ENCODE measurements at regions not wholly inside any gene's neighbourhood (a gene's known extent, or its start where the extent isn't known, plus 50 kb on each side); places are given as distances from the start of the nearest gene placed in this dataset.
"Not testable (repeated sequence)": the region's sequence is repeated elsewhere in the genome, so short reads cannot be mapped to it uniquely, and the experiment has no call there.

GRCh38 chr9:22175972-22176545 lies 167.0 kb upstream of the CDKN2B start:
- Histone ChIP-seq H3K14ac (ENCODE audit: low read length in 2 of 2) (no peak overlapping the region), H3K4me3 (ENCODE audit: insufficient read depth in 1 of 2, low read depth in 1 of 2, low read length in 2 of 2) (no peak overlapping the region), H3K4ac (ENCODE audit: low read depth in 1 of 2, low read length in 2 of 2) (no peak overlapping the region), H3K36me3 (ENCODE audit: control insufficient read depth in 1 of 2, insufficient read depth in 2 of 2, low read depth in 1 of 2, low read length in 2 of 2) (no peaks in the 10 kb centered on the region), H2BK12ac (ENCODE audit: low read length in 2 of 2) (no peak overlapping the region), H2AFZ (ENCODE audit: low read depth, low read length) (no peak overlapping the region), H2AK5ac (ENCODE audit: low read length, severe bottlenecking) (no peak overlapping the region), H2BK15ac (ENCODE audit: low read depth, poor library complexity, severe bottlenecking) (no peak overlapping the region), H2BK120ac (ENCODE audit: low read depth, low read length) (no peak overlapping the region), H3K9ac (ENCODE audit: low read length) (no peak overlapping the region), H3K9me3 (ENCODE audit: control insufficient read depth, low read length) (peaks cover 2% of the 10 kb centered on the region), H3K23ac (ENCODE audit: low read length in 2 of 2) (no peak overlapping the region), H4K91ac (ENCODE audit: low read length) (no peak overlapping the region), H3K27me3 (ENCODE audit: control insufficient read depth in 1 of 2, insufficient read depth in 1 of 2, low read length in 2 of 2) (no peaks in the 10 kb centered on the region), H4K8ac (ENCODE audit: low read length) (no peak overlapping the region), H3K18ac (ENCODE audit: low read depth in 1 of 2, low read length in 2 of 2) (no peak overlapping the region), H3K79me1 (replicated peaks; ENCODE audit: low read length, poor library complexity, severe bottlenecking) (no peaks in the 10 kb centered on the region), H3K4me1 (ENCODE audit: control insufficient read depth, insufficient read depth, low read depth, low read length) (no peaks in the 10 kb centered on the region), H3K4me2 (ENCODE audit: low read length, poor library complexity, severe bottlenecking) (no peak overlapping the region), H3K27ac (ENCODE audit: low read length, poor library complexity, severe bottlenecking) (no peak overlapping the region), H2BK5ac (ENCODE audit: low read depth, low read length, poor library complexity, severe bottlenecking) (no peak overlapping the region)
- no peak for DNase-seq
- WGBS: 100% methylated on average over 1 of the region's 2 CpGs

- H2AK5ac ChIP-seq (ENCODE audit: low read length, severe bottlenecking); H2BK12ac ChIP-seq (ENCODE audit: low read length in 2 of 2); H2AFZ ChIP-seq (ENCODE audit: low read depth, low read length); H4K8ac ChIP-seq (ENCODE audit: low read length); H3K79me1 ChIP-seq (replicated peaks; ENCODE audit: low read length, poor library complexity, severe bottlenecking); H2BK120ac ChIP-seq (ENCODE audit: low read depth, low read length); H3K4me1 ChIP-seq (ENCODE audit: control insufficient read depth, insufficient read depth, low read depth, low read length); H2BK15ac ChIP-seq (ENCODE audit: low read depth, poor library complexity, severe bottlenecking); H3K23ac ChIP-seq (ENCODE audit: low read length in 2 of 2); H3K9ac ChIP-seq (ENCODE audit: low read length); H2BK5ac ChIP-seq (ENCODE audit: low read depth, low read length, poor library complexity, severe bottlenecking); H4K91ac ChIP-seq (ENCODE audit: low read length); H3K14ac ChIP-seq (ENCODE audit: low read length in 2 of 2); DNase-seq; H3K27ac ChIP-seq (ENCODE audit: low read length, poor library complexity, severe bottlenecking); H3K36me3 ChIP-seq (ENCODE audit: control insufficient read depth in 1 of 2, insufficient read depth in 2 of 2, low read depth in 1 of 2, low read length in 2 of 2); H3K9me3 ChIP-seq (ENCODE audit: control insufficient read depth, low read length); H3K18ac ChIP-seq (ENCODE audit: low read depth in 1 of 2, low read length in 2 of 2); H3K27me3 ChIP-seq (ENCODE audit: control insufficient read depth in 1 of 2, insufficient read depth in 1 of 2, low read length in 2 of 2); H3K4me3 ChIP-seq (ENCODE audit: insufficient read depth in 1 of 2, low read depth in 1 of 2, low read length in 2 of 2); H3K4ac ChIP-seq (ENCODE audit: low read depth in 1 of 2, low read length in 2 of 2); H3K4me2 ChIP-seq (ENCODE audit: low read length, poor library complexity, severe bottlenecking): not testable (repeated sequence)
- WGBS: 100% methylated on average over 1 of the region's 2 CpGs
Observed at GRCh38 chr9:22181021-22181420, 171.9 kb upstream of the CDKN2B start.

DNA sequence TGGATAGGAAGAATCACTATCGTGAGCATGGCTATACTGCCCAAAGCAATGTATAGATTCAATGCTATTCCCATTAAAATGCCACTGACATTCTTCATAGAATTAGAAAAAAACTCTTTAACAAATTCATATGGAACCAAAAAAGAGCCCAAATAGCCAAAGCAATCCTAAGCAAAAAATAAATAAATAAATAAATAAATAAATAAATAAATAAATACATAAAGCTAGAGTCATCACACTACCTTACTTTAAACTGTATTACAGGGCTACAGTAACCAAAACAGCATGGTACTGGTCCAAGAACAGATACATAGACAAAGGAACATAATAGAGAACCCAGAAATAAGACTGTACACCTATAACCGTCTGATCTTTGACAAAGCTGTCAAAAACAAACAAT lies 180.4 kb upstream of the CDKN2B start:
- Histone ChIP-seq H2BK5ac (ENCODE audit: low read depth, low read length, poor library complexity, severe bottlenecking) (no peak overlapping the region), H3K23ac (ENCODE audit: low read length in 2 of 2) (no peak overlapping the region), H3K79me1 (replicated peaks; ENCODE audit: low read length, poor library complexity, severe bottlenecking) (no peaks in the 10 kb centered on the region), H3K9ac (ENCODE audit: low read length) (no peak overlapping the region), H2BK120ac (ENCODE audit: low read depth, low read length) (no peak overlapping the region), H4K91ac (ENCODE audit: low read length) (no peak overlapping the region), H3K4ac (ENCODE audit: low read depth in 1 of 2, low read length in 2 of 2) (no peak overlapping the region), H3K18ac (ENCODE audit: low read depth in 1 of 2, low read length in 2 of 2) (no peak overlapping the region), H4K8ac (ENCODE audit: low read length) (no peak overlapping the region), H3K4me1 (ENCODE audit: control insufficient read depth, insufficient read depth, low read depth, low read length) (no peaks in the 10 kb centered on the region), H2AK5ac (ENCODE audit: low read length, severe bottlenecking) (no peak overlapping the region), H3K36me3 (ENCODE audit: control insufficient read depth in 1 of 2, insufficient read depth in 2 of 2, low read depth in 1 of 2, low read length in 2 of 2) (no peaks in the 10 kb centered on the region), H3K9me3 (ENCODE audit: control insufficient read depth, low read length) (no peaks in the 10 kb centered on the region), H3K4me2 (ENCODE audit: low read length, poor library complexity, severe bottlenecking) (no peak overlapping the region), H2BK15ac (ENCODE audit: low read depth, poor library complexity, severe bottlenecking) (no peak overlapping the region), H3K14ac (ENCODE audit: low read length in 2 of 2) (no peak overlapping the region), H2BK12ac (ENCODE audit: low read length in 2 of 2) (no peak overlapping the region), H3K27me3 (ENCODE audit: control insufficient read depth in 1 of 2, insufficient read depth in 1 of 2, low read length in 2 of 2) (peaks cover 0 to 6% of the 10 kb centered on the region in 2 experiments), H2AFZ (ENCODE audit: low read depth, low read length) (no peak overlapping the region), H3K27ac (ENCODE audit: low read length, poor library complexity, severe bottlenecking) (no peak overlapping the region), H3K4me3 (ENCODE audit: insufficient read depth in 1 of 2, low read depth in 1 of 2, low read length in 2 of 2) (no peak overlapping the region)
- DNase-seq: no peak
- WGBS: 94% methylated on average over 2 of the region's 2 CpGs

- not testable (repeated sequence) for H3K9ac ChIP-seq (ENCODE audit: low read length); H3K4me1 ChIP-seq (ENCODE audit: control insufficient read depth, insufficient read depth, low read depth, low read length); H3K79me1 ChIP-seq (replicated peaks; ENCODE audit: low read length, poor library complexity, severe bottlenecking); H3K4me2 ChIP-seq (ENCODE audit: low read length, poor library complexity, severe bottlenecking); H4K91ac ChIP-seq (ENCODE audit: low read length); H3K4ac ChIP-seq (ENCODE audit: low read depth in 1 of 2, low read length in 2 of 2); H2BK120ac ChIP-seq (ENCODE audit: low read depth, low read length); H2BK5ac ChIP-seq (ENCODE audit: low read depth, low read length, poor library complexity, severe bottlenecking); H3K9me3 ChIP-seq (ENCODE audit: control insufficient read depth, low read length); H2AFZ ChIP-seq (ENCODE audit: low read depth, low read length); H2BK15ac ChIP-seq (ENCODE audit: low read depth, poor library complexity, severe bottlenecking); H4K8ac ChIP-seq (ENCODE audit: low read length); H3K27ac ChIP-seq (ENCODE audit: low read length, poor library complexity, severe bottlenecking); H3K23ac ChIP-seq (ENCODE audit: low read length in 2 of 2); H3K14ac ChIP-seq (ENCODE audit: low read length in 2 of 2); DNase-seq; H2AK5ac ChIP-seq (ENCODE audit: low read length, severe bottlenecking); H3K18ac ChIP-seq (ENCODE audit: low read depth in 1 of 2, low read length in 2 of 2); H3K4me3 ChIP-seq (ENCODE audit: insufficient read depth in 1 of 2, low read depth in 1 of 2, low read length in 2 of 2); H3K36me3 ChIP-seq (ENCODE audit: control insufficient read depth in 1 of 2, insufficient read depth in 2 of 2, low read depth in 1 of 2, low read length in 2 of 2); H3K27me3 ChIP-seq (ENCODE audit: control insufficient read depth in 1 of 2, insufficient read depth in 1 of 2, low read length in 2 of 2); H2BK12ac ChIP-seq (ENCODE audit: low read length in 2 of 2)
- 96% methylated on average over 2 of the region's 2 CpGs for WGBS
Observed at GRCh38 chr9:22197000-22197399, 187.9 kb upstream of the CDKN2B start.

Measured in mesenchymal stem cell (in vitro differentiated cells and primary cell).